BLaER1 treated with 17β-estradiol and CSF1 and Interleukin-3, amounts not matched to agents 10 nM and 100 nM (cell line): ENCODE measurements at regions not wholly inside any gene's neighbourhood (a gene's known extent, or its start where the extent isn't known, plus 50 kb on each side); places are given as distances from the start of the nearest gene placed in this dataset.
"Not testable (repeated sequence)": the region's sequence is repeated elsewhere in the genome, so short reads cannot be mapped to it uniquely, and the experiment has no call there.

Experiments
- H3K27ac ChIP-seq, 11 experiments: shearing (Covaris generic); formaldehyde crosslinking; 2 replicates each; pipeline ENCODE4 v1.8.1; 2022
- H3K27me3 ChIP-seq, 11 experiments: shearing (Covaris generic); formaldehyde crosslinking; 2 replicates each; pipeline ENCODE4 v1.8.1; 2022
- H3K36me3 ChIP-seq, 11 experiments: shearing (Covaris generic); formaldehyde crosslinking; 2 replicates each; pipeline ENCODE4 v1.8.1; 2022
- H3K4me1 ChIP-seq, 10 experiments: shearing (Covaris generic); formaldehyde crosslinking; 2 replicates each; pipeline ENCODE4 v1.8.1; 2022
- H3K4me2 ChIP-seq, 11 experiments: shearing (Covaris generic); formaldehyde crosslinking; 2 replicates each; pipeline ENCODE4 v1.8.1; 2022
- H3K4me3 ChIP-seq, 10 experiments: shearing (Covaris generic); formaldehyde crosslinking; 2 replicates each; pipeline ENCODE4 v1.8.1; 2022
- H3K9ac ChIP-seq, 11 experiments: shearing (Covaris generic); formaldehyde crosslinking; 2 replicates each; pipeline ENCODE4 v1.8.1; 2022
- H3K9me3 ChIP-seq, 11 experiments: shearing (Covaris generic); formaldehyde crosslinking; replicated peaks in 1 of 11; 2 replicates each; pipeline ENCODE4 v1.8.1; 2022
- H4K20me1 ChIP-seq, 11 experiments: shearing (Covaris generic); formaldehyde crosslinking; 2 replicates each; pipeline ENCODE4 v1.8.1; 2022
- Cebpa-rat ChIP-seq, 11 experiments: shearing (Covaris generic); IDR thresholded peaks; 2 replicates each; pipeline ENCODE4 v1.8.1; 2022

DNA sequence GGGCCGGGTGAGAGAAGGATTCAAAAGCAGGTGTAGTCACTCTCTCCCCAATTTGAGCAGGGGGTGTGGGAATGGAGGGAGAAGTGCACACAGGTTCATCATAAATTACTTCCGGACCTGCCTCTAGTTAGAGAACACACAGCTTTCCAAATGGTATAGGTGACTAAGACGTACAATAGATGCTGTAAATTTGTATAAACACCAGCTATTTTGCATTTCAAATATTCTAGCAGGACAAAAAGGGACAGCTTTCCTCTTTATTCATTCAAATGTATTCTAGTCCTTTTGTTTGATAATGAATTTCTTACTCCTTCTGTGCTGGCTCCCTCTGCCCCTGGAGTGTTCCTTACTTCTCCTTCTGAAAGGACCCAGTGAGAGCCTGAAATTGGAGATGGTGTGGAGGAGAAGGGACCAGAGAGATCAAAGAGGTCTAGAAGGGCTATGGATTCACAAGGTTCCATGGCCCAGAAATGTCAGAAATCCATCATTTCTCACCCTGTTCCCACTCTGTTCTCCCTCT, 53.2 kb upstream of the SH3BP4 start:
- Histone ChIP-seq H3K27me3 (no peaks in the 10 kb centered on the region), H3K27ac (no peak overlapping the region), H3K36me3 (no peaks in the 10 kb centered on the region), H3K4me2 (no peak overlapping the region), H3K4me3 (no peak overlapping the region), H3K9me3 (peaks cover 0 to 6% (median 0%) of the 10 kb centered on the region in 11 experiments; a peak in 1 of 22 replicates), H3K9ac (no peak overlapping the region), H3K4me1 (no peaks in the 10 kb centered on the region), H4K20me1 (no peaks in the 10 kb centered on the region)
- TF ChIP-seq Cebpa-rat (IDR thresholded peaks at IDR 0.05): no peak

DNA sequence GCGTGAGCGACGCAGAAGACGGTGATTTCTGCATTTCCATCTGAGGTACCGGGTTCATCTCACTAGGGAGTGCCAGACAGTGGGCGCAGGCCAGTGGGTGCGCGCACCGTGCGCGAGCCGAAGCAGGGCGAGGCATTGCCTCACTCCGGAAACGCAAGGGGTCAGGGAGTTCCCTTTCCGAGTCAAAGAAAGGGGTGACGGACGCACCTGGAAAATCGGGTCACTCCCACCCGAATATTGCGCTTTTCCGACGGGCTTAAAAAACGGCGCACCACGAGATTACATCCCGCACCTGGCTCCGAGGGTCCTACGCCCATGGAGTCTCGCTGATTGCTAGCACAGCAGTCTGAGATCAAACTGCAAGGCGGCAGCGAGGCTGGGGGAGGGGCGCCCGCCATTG, 63.4 kb upstream of the SH3BP4 start:
- not testable (repeated sequence) for H3K4me3 ChIP-seq, H3K9ac ChIP-seq, H4K20me1 ChIP-seq, H3K4me1 ChIP-seq, H3K36me3 ChIP-seq, H3K4me2 ChIP-seq, H3K27ac ChIP-seq, H3K9me3 ChIP-seq, H3K27me3 ChIP-seq

DNA sequence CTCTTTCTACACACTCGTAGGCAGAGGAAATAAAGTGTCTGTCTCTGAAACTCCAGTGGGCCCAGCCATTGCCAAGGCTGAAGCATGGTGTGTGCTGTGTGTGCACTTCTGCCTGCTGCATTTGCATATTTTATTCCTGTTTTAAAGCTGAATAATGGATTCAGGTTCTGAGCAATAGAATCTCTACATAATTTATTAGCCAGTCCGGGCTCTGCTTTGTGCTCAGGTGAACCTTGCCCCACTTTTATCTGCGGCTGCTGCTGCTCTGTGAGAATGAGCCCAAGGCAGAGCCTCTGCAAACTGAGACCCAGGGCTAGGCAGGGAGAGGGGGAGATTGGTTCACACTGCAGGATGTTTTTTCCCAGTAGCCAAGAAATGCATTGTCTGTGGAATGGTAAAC, 64.6 kb upstream of the SH3BP4 start:
- no peak overlapping the region for H3K4me3 ChIP-seq
- no peak overlapping the region for H3K4me2 ChIP-seq
- H3K27me3 ChIP-seq: no peaks in the 10 kb centered on the region
- no peaks in the 10 kb centered on the region for H3K9me3 ChIP-seq
- H3K36me3 ChIP-seq: no peaks in the 10 kb centered on the region
- H4K20me1 ChIP-seq: no peaks in the 10 kb centered on the region
- no peak overlapping the region for H3K9ac ChIP-seq
- peaks cover 0 to 6% (median 0%) of the 10 kb centered on the region in 10 experiments; a peak in 1 of 20 replicates for H3K4me1 ChIP-seq
- TF ChIP-seq Cebpa-rat (IDR thresholded peaks at IDR 0.05): no peak
- H3K27ac ChIP-seq: no peak overlapping the region

DNA sequence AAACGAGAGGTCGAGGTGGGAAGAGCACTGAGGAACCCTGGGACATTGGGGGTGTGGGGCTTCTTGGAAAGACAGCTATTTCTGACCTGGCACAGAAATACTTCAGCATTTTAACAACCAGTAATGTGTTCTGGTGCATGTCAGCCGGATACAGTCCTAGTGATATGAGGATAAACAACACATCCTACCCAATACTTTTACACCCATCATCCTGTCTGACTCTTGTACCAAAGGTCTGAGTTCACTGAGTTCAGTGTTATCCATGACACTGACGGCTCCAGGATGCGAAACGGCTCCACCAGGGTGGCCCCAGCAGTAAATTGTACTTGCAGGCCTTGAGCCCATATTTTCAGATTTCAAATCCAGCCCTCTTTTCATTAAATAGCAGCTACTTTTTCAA, 65.9 kb upstream of the SH3BP4 start:
- no peak overlapping the region for H3K4me2 ChIP-seq
- H4K20me1 ChIP-seq: no peaks in the 10 kb centered on the region
- H3K36me3 ChIP-seq: no peaks in the 10 kb centered on the region
- TF ChIP-seq Cebpa-rat (IDR thresholded peaks at IDR 0.05): no peak
- H3K27me3 ChIP-seq: no peaks in the 10 kb centered on the region
- no peak overlapping the region for H3K9ac ChIP-seq
- H3K27ac ChIP-seq: no peak overlapping the region
- H3K9me3 ChIP-seq: no peaks in the 10 kb centered on the region
- H3K4me3 ChIP-seq: no peak overlapping the region
- H3K4me1 ChIP-seq: peaks cover 0 to 6% (median 0%) of the 10 kb centered on the region in 10 experiments; a peak in 2 of 20 replicates

DNA sequence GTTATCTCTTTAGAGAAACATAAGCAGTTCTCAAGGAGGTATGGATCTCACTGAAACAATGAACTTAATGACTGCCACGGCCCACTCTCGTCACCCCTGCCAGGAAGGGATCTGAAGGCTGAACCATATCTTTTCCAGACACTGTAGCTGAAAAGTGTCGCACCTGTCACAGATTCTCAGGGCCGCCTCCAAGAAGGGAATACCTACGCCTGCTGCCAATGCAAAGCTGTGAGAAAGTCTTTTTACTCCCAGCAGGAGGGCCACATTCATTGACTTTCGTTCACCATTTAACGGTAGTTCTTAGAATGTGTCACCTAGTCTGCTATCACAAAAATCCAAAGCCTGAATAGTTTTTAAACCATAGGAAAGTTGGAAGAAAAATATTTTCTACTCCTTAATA, 66.7 kb upstream of the SH3BP4 start:
- no peaks in the 10 kb centered on the region for H3K9me3 ChIP-seq
- no peak for TF ChIP-seq Cebpa-rat (IDR thresholded peaks at IDR 0.05)
- no peaks in the 10 kb centered on the region for H4K20me1 ChIP-seq
- H3K4me2 ChIP-seq: no peak overlapping the region
- H3K9ac ChIP-seq: no peak overlapping the region
- no peaks in the 10 kb centered on the region for H3K27me3 ChIP-seq
- peaks cover 0 to 6% (median 0%) of the 10 kb centered on the region in 10 experiments; a peak in 2 of 20 replicates for H3K4me1 ChIP-seq
- H3K36me3 ChIP-seq: no peaks in the 10 kb centered on the region
- H3K27ac ChIP-seq: no peak overlapping the region
- H3K4me3 ChIP-seq: no peak overlapping the region

DNA sequence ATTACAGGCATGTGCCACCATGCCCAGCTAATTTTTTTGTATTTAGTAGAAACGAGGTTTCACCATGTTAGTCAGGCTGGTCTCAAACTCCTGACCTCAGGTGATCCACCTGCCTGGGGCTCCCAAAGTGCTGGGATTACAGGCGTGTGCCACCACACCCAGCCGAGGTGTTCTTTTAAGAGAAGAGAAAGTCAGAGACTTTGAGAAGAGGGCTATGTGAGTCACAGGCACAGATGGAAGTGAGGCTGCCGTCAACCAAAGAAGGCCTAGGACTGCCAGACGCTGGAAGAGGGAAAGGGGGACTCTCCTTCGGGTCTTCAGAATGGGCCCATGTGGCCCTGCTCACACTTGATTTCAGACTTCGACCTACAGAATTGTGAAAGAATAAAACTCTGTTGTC, 67.2 kb upstream of the SH3BP4 start:
- H3K27ac ChIP-seq: no peak overlapping the region

DNA sequence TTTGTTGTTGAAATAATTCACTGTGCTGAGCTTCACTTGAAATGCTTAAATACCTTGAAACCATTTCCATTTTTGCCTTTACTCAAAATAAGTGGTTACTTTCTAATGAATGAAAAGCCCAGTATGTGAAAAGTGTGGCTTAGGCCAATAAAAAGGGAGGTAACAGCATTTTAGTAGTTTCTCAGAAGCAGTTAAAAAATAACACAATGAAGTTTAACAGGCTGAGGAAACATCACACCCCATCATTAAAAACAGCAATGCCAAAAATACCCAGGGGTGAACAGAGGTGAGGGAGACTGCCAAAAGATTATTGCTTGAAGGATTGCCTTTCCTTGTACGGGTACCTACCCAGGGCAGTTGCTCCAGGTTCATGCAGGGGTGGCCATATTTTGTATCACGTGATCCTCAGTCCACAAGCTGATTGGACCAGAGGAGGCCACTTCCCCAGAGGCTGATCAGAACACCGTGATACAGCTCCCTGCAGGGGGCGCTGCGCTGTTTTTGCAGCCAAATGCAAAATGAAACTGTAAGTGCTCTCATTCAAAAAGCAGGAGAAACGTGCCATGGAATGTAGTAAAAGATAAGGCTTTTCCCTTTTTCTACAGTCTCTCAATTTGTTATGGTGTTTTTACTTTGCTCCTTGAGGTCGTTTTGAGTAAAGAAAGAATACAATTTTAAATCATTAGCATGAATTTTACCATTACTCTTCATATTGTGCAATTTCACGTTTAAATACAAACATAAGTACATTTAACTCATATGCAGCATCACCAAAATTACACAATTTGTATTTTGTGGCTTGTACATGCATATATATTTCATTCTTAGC, 70.2 kb upstream of the SH3BP4 start:
- no peaks in the 10 kb centered on the region for H3K36me3 ChIP-seq
- no peak overlapping the region for H3K9ac ChIP-seq
- H3K27me3 ChIP-seq: no peaks in the 10 kb centered on the region
- H3K4me3 ChIP-seq: no peak overlapping the region
- no peak for TF ChIP-seq Cebpa-rat (IDR thresholded peaks at IDR 0.05)
- H3K4me2 ChIP-seq: no peak overlapping the region
- peaks cover 15 to 24% (median 16%) of the 10 kb centered on the region in 11 experiments for H3K9me3 ChIP-seq
- no peak overlapping the region for H3K27ac ChIP-seq
- H3K4me1 ChIP-seq: peaks cover 0 to 6% (median 0%) of the 10 kb centered on the region in 10 experiments; a peak in 2 of 20 replicates
- H4K20me1 ChIP-seq: no peaks in the 10 kb centered on the region

More for the DNA sequence above, 67.2 kb upstream of the SH3BP4 start:
- Histone ChIP-seq H3K4me2 (no peak overlapping the region), H3K36me3 (no peaks in the 10 kb centered on the region), H4K20me1 (no peaks in the 10 kb centered on the region), H3K27me3 (no peaks in the 10 kb centered on the region), H3K9ac (no peak overlapping the region), H3K4me1 (peaks cover 0 to 6% (median 0%) of the 10 kb centered on the region in 10 experiments; a peak in 2 of 20 replicates), H3K4me3 (no peak overlapping the region), H3K9me3 (no peaks in the 10 kb centered on the region)
- no peak for TF ChIP-seq Cebpa-rat (IDR thresholded peaks at IDR 0.05)

DNA sequence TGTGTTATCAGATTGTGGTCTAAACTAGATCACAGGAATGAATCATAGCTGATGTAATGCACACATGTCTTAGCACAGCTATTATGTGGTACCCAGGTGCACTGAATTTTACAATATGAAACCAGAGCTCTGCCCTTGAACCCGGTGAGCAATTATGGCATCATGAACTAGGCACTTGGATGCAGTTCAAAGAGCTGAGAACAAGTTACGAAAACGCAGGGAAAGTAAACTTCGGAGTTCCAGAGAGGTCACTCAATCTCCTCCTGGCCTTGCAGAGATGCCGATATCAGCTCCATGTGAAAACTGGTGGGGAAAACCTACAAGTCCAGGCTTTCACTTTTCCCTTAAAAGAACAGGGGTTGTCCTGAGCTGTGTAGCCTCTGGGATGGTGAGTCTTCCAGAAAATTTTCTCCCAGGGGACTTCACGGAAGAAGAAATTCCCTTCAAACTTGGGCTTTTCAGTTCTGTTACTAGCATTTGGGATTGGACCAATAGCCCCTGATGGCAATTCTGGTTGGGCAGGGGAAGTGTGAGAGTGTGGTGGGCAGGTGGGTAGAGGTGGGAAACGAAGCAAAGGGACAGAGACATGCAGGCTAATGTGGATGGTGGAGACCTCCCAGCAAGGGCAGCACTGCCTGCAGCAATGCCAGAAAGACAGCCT, 71.1 kb upstream of the SH3BP4 start:
- Histone ChIP-seq H3K4me1 (peaks cover 0 to 11% (median 5%) of the 10 kb centered on the region in 10 experiments; a peak in 6 of 20 replicates), H3K27ac (no peak overlapping the region), H3K27me3 (no peaks in the 10 kb centered on the region), H3K4me3 (no peak overlapping the region), H3K9ac (no peak overlapping the region), H3K4me2 (no peak overlapping the region), H4K20me1 (no peaks in the 10 kb centered on the region), H3K9me3 (peaks cover 17 to 29% (median 21%) of the 10 kb centered on the region in 11 experiments), H3K36me3 (no peaks in the 10 kb centered on the region)
- no peak for TF ChIP-seq Cebpa-rat (IDR thresholded peaks at IDR 0.05)

DNA sequence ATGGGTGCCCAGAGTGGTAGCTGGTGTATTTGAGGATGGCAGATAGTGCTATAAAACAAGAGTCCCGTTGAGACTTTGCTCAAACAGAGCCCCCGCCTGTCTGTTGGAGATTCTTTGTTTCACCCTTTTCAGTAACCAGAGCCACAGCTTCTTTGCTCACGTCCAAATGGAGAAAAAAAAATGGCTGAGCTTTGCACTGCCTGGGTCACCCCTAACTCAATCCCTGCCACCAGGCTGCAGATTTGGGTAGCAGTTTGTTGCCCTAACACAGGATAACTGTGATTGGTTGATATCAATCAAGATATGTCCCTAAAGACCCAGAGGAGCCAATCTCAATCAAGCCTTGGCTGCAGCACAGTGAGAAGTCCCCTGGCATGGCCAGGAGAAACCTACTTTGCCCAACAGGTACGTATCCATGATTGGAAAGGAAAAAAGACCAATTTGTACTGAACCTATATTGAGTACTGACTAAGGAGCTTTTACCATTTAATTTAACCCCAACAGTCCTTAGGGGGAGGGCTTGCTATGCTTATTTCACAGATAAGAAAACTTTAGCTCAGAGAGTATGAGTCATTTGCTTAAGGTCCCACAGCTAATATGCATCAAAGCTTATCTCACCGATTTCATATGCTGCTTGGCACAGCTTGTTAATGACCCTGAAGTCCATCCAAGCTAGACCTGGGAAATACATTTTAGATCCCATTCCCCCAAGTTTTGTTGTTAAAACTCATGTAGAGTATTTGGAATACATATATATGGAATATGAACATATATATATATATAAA, 72.0 kb upstream of the SH3BP4 start:
- Histone ChIP-seq H3K36me3 (no peaks in the 10 kb centered on the region), H3K9ac (no peak overlapping the region), H3K9me3 (peaks cover 17 to 29% (median 21%) of the 10 kb centered on the region in 11 experiments), H3K27me3 (no peaks in the 10 kb centered on the region), H3K27ac (no peak overlapping the region), H3K4me1 (peaks cover 0 to 12% (median 6%) of the 10 kb centered on the region in 10 experiments; a peak in 6 of 20 replicates), H3K4me3 (no peak overlapping the region), H3K4me2 (no peak overlapping the region), H4K20me1 (no peaks in the 10 kb centered on the region)
- TF ChIP-seq Cebpa-rat (IDR thresholded peaks at IDR 0.05): no peak

DNA sequence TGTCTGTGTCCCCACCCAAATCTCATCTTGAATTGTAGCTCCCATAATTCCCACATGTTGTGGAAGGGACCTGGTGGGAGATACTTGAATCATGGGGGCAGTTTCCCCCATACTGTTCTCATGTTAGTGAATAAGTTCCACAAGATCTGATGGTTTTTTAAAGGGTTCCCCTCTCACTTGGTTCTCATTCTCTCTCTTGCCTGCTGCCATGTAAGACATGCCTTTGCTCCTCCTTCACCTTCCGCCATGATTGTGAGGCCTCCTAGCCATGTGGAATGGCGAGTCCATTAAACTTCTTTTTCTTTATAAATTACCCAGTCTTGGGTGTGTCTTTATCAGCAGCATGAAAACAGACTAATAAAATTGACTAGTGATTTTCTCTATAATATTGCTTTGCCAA, 75.2 kb upstream of the SH3BP4 start:
- peaks cover 22 to 44% (median 34%) of the 10 kb centered on the region in 11 experiments for H3K9me3 ChIP-seq
- H3K27ac ChIP-seq, H3K4me2 ChIP-seq, H3K4me1 ChIP-seq, H3K4me3 ChIP-seq, H3K9ac ChIP-seq, H3K27me3 ChIP-seq, H3K36me3 ChIP-seq, H4K20me1 ChIP-seq: not testable (repeated sequence)
